ENCODE measurements at regions not wholly inside any gene's neighbourhood (a gene's known extent, or its start where the extent isn't known, plus 50 kb on each side); places are given as distances from the start of the nearest gene placed in this dataset.

GRCh38 chr9:32867026-32867425 lies 83.7 kb downstream of the TMEM215 start:
- no peaks in the 10 kb centered on the region for H3K36me3 ChIP-seq (ENCODE audit: control insufficient read depth, insufficient read depth, low read length)
- DNase-seq (ENCODE audit: low read depth): no peak
- no peak overlapping the region for H3K4me3 ChIP-seq (ENCODE audit: low read depth, low read length)
- no peak for TF ChIP-seq CTCF (IDR thresholded peaks at IDR 0.05; ENCODE audit: insufficient read depth, low read depth, low read length)
- POLR2A ChIA-PET: no interaction called here
- CTCF ChIA-PET: no interaction called here
- no peaks in the 10 kb centered on the region for H3K27me3 ChIP-seq (ENCODE audit: control insufficient read depth, insufficient read depth, low read length)

GRCh38 chr9:32867601-32868204 lies 84.4 kb downstream of the TMEM215 start:
- no peak for DNase-seq (ENCODE audit: low read depth)
- ChIA-PET CTCF (no interaction called here), POLR2A (no interaction called here)

GRCh38 chr9:32869404-32869803 lies 86.1 kb downstream of the TMEM215 start:
- no peak for DNase-seq (ENCODE audit: low read depth)
- ChIA-PET CTCF (no interaction called here), POLR2A (no interaction called here)
- no peaks in the 10 kb centered on the region for H3K36me3 ChIP-seq (ENCODE audit: control insufficient read depth, insufficient read depth, low read length)
- H3K27me3 ChIP-seq (ENCODE audit: control insufficient read depth, insufficient read depth, low read length): no peaks in the 10 kb centered on the region
- no peak for TF ChIP-seq CTCF (IDR thresholded peaks at IDR 0.05; ENCODE audit: insufficient read depth, low read depth, low read length)
- H3K4me3 ChIP-seq (ENCODE audit: low read depth, low read length): no peak overlapping the region

More at GRCh38 chr9:32867601-32868204, 84.4 kb downstream of the TMEM215 start:
- TF ChIP-seq CTCF (IDR thresholded peaks at IDR 0.05; ENCODE audit: insufficient read depth, low read depth, low read length): no peak
- H3K36me3 ChIP-seq (ENCODE audit: control insufficient read depth, insufficient read depth, low read length): no peaks in the 10 kb centered on the region
- no peaks in the 10 kb centered on the region for H3K27me3 ChIP-seq (ENCODE audit: control insufficient read depth, insufficient read depth, low read length)
- no peak overlapping the region for H3K4me3 ChIP-seq (ENCODE audit: low read depth, low read length)

GRCh38 chr9:32873131-32873530 lies 89.8 kb downstream of the TMEM215 start:
- ChIA-PET CTCF (interaction anchor here (0.8 kb wide), 1 partner anchor 8 kb away, joined by 3 read pairs; no protein-coding TSS in a partner anchor), POLR2A (no interaction called here)
- DNase-seq (ENCODE audit: low read depth): no peak
- no peak for TF ChIP-seq CTCF (IDR thresholded peaks at IDR 0.05; ENCODE audit: insufficient read depth, low read depth, low read length)
- H3K36me3 ChIP-seq (ENCODE audit: control insufficient read depth, insufficient read depth, low read length): no peaks in the 10 kb centered on the region
- H3K27me3 ChIP-seq (ENCODE audit: control insufficient read depth, insufficient read depth, low read length): no peaks in the 10 kb centered on the region
- no peak overlapping the region for H3K4me3 ChIP-seq (ENCODE audit: low read depth, low read length)

GRCh38 chr9:32873553-32873952 lies 90.2 kb downstream of the TMEM215 start:
- DNase-seq (ENCODE audit: low read depth): no peak
- no peak overlapping the region for H3K4me3 ChIP-seq (ENCODE audit: low read depth, low read length)
- no peaks in the 10 kb centered on the region for H3K27me3 ChIP-seq (ENCODE audit: control insufficient read depth, insufficient read depth, low read length)
- POLR2A ChIA-PET: no interaction called here
- H3K36me3 ChIP-seq (ENCODE audit: control insufficient read depth, insufficient read depth, low read length): no peaks in the 10 kb centered on the region
- CTCF ChIA-PET: no interaction called here
- TF ChIP-seq CTCF (IDR thresholded peaks at IDR 0.05; ENCODE audit: insufficient read depth, low read depth, low read length): no peak

Measured in BJ (cell line).